ENCODE measurements at regions not wholly inside any gene's neighbourhood (a gene's known extent, or its start where the extent isn't known, plus 50 kb on each side); places are given as distances from the start of the nearest gene placed in this dataset.

DNA sequence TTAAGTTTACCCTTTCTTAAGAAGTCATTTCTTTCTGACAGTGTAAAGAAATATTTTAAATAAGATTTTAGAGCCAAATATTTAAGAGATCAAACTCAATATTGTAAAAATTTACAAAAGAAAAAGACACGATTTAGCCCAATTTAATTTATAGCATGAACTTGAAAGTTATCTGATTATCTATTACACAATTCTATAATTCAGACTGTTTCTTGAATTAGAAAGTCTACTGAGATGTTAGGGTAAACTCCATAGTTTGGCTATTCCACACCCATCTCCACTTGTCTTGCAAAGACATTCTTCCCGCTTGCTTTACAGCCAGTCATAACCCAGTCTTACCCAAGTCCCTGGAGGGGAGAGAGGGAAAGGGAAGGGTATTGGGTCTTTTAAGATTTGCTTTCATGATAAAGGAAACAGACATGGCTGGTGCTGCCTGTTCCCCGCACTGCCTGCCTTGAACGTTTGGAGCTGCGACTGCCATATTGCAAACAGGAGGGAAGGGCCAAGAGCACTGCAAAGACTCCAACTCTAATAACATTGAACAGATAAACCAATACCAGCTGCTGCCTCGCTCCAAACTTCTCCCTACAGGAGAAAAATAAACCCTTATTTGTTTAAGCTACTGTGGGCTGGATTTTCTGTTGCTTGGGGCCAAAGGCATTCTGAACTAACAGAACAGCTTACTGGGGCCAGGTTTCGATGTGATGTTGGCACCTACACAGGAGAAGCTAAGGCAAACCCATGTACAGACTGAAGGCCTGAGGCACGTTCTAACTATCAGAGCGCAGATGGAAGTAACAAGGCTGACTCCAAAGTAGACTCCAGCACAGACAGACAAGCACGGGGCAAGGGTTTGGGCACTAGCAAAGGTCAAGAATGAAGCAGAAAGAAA is 552.3 kb upstream of the JARID2 start:
- DNase-seq (no peak), ATAC-seq (no peak)
- 96% methylated on average over 7 of the region's 10 CpGs for WGBS (ENCODE audit: insufficient coverage)
- Mint-ChIP-seq H3K4me1 (no peaks in the 10 kb centered on the region), H3K27me3 (ENCODE audit: low read depth in 2 of 2) (no peaks in the 10 kb centered on the region), H3K27ac (no peak overlapping the region), H3K9me3 (no peaks in the 10 kb centered on the region), H3K36me3 (no peaks in the 10 kb centered on the region), H3K4me3 (no peak overlapping the region)
- TF ChIP-seq, protein P1, sequence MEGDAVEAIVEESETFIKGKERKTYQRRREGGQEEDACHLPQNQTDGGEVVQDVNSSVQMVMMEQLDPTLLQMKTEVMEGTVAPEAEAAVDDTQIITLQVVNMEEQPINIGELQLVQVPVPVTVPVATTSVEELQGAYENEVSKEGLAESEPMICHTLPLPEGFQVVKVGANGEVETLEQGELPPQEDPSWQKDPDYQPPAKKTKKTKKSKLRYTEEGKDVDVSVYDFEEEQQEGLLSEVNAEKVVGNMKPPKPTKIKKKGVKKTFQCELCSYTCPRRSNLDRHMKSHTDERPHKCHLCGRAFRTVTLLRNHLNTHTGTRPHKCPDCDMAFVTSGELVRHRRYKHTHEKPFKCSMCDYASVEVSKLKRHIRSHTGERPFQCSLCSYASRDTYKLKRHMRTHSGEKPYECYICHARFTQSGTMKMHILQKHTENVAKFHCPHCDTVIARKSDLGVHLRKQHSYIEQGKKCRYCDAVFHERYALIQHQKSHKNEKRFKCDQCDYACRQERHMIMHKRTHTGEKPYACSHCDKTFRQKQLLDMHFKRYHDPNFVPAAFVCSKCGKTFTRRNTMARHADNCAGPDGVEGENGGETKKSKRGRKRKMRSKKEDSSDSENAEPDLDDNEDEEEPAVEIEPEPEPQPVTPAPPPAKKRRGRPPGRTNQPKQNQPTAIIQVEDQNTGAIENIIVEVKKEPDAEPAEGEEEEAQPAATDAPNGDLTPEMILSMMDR (IDR thresholded peaks at IDR 0.05), result no peak
- H3K4me1 ChIP-seq (ENCODE audit: control insufficient read depth, insufficient read depth, low read length), result no peaks in the 10 kb centered on the region
- no peaks in the 10 kb centered on the region for H3K9me3 ChIP-seq (ENCODE audit: control insufficient read depth, insufficient read depth, low read length)
- H3K27me3 ChIP-seq (ENCODE audit: control insufficient read depth, insufficient read depth, low read length), result no peaks in the 10 kb centered on the region
- H3K4me3 ChIP-seq (ENCODE audit: low read length), result no peak overlapping the region
- no peak overlapping the region for H3K27ac ChIP-seq (ENCODE audit: low read length)
- no peaks in the 10 kb centered on the region for H3K36me3 ChIP-seq (ENCODE audit: control insufficient read depth, insufficient read depth, low read length)
- intact Hi-C loops (cut with micrococcal nuclease), result no loop called here

DNA sequence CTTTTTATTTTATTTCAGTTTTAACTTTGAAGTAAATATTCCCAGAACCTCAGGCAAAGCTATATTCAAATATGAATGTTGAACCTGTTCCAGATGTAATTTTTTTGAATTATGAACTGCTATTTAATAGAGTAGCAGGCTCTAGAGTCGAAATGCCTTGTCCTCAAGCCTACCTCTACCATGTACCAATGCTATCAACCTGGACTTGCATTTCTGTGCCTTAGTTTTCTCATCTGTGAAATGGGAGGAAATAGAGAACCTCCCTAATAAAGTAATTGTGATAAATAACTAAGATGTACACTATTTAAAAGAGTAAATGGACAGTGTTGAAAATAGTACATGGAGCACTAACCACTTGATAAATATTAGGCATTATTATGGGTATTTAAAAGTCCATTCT is 551.6 kb upstream of the JARID2 start:
- no peaks in the 10 kb centered on the region for H3K36me3 ChIP-seq (ENCODE audit: control insufficient read depth, insufficient read depth, low read length)
- Mint-ChIP-seq H3K4me1 (no peaks in the 10 kb centered on the region), H3K27ac (no peak overlapping the region), H3K27me3 (ENCODE audit: low read depth in 2 of 2) (no peaks in the 10 kb centered on the region), H3K36me3 (no peaks in the 10 kb centered on the region), H3K4me3 (no peak overlapping the region), H3K9me3 (no peaks in the 10 kb centered on the region)
- H3K27ac ChIP-seq (ENCODE audit: low read length), result no peak overlapping the region
- H3K4me1 ChIP-seq (ENCODE audit: control insufficient read depth, insufficient read depth, low read length), result no peaks in the 10 kb centered on the region
- no CpG with 5 or more reads among the region's 1 CpG for WGBS (ENCODE audit: insufficient coverage)
- no peak for ATAC-seq
- DNase-seq, result no peak
- H3K27me3 ChIP-seq (ENCODE audit: control insufficient read depth, insufficient read depth, low read length), result no peaks in the 10 kb centered on the region
- TF ChIP-seq, protein P1 (IDR thresholded peaks at IDR 0.05), result no peak
- no peak overlapping the region for H3K4me3 ChIP-seq (ENCODE audit: low read length)
- intact Hi-C loops (cut with micrococcal nuclease), result no loop called here
- no peaks in the 10 kb centered on the region for H3K9me3 ChIP-seq (ENCODE audit: control insufficient read depth, insufficient read depth, low read length)

DNA sequence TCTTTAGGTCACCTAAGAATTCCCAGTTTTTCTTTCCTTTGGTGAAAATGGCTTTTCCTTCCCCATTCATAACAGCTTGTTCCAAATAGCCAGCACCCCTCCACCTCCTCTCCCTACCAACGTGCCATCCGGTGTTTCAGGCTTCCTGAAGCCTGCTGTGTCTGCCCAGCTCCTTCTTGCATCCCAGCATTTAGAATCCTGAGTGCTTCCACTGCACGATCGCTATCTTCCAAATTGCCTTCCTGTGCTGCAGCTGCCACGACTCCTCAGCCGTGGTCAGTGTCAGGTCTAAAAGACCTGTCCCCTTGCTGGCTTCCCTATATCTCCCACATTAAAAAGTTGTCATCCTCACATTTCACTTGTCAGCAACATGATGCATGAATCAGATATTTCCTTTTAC is 550.3 kb upstream of the JARID2 start:
- H3K27ac Mint-ChIP-seq, result no peak overlapping the region
- no peaks in the 10 kb centered on the region for H3K36me3 Mint-ChIP-seq
- WGBS (ENCODE audit: insufficient coverage), result 92% methylated on average over 6 of the region's 6 CpGs
- Histone ChIP-seq H3K27ac (ENCODE audit: low read length) (no peak overlapping the region), H3K4me1 (ENCODE audit: control insufficient read depth, insufficient read depth, low read length) (no peaks in the 10 kb centered on the region), H3K27me3 (ENCODE audit: control insufficient read depth, insufficient read depth, low read length) (no peaks in the 10 kb centered on the region), H3K36me3 (ENCODE audit: control insufficient read depth, insufficient read depth, low read length) (no peaks in the 10 kb centered on the region), H3K9me3 (ENCODE audit: control insufficient read depth, insufficient read depth, low read length) (no peaks in the 10 kb centered on the region), H3K4me3 (ENCODE audit: low read length) (no peak overlapping the region)
- H3K4me1 Mint-ChIP-seq, result no peaks in the 10 kb centered on the region
- no peaks in the 10 kb centered on the region for H3K9me3 Mint-ChIP-seq
- intact Hi-C loops (cut with micrococcal nuclease), result no loop called here
- H3K27me3 Mint-ChIP-seq (ENCODE audit: low read depth in 2 of 2), result no peaks in the 10 kb centered on the region
- no peak overlapping the region for H3K4me3 Mint-ChIP-seq
- ATAC-seq (no peak), DNase-seq (no peak)
- TF ChIP-seq, protein P1 (IDR thresholded peaks at IDR 0.05), result no peak

DNA sequence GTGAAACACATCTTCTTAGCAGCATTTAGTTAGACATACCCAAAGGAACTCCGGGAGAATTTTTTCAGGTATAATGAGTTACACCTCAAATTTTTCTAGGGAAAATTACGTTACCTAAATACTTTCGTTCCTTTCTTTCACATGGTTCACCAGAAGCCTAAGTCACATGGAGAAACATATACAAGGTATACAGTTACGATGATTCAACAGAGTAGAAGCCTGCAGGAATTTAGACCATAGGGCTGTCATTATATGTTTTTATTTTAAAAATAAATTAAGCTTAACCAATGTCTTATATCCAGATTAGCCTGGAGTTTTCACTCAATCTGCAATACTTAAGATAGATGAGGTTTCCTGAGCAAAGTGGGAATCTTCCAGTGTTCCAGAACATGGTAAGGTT is 549.5 kb upstream of the JARID2 start:
- H3K36me3 ChIP-seq (ENCODE audit: control insufficient read depth, insufficient read depth, low read length), result no peaks in the 10 kb centered on the region
- no peaks in the 10 kb centered on the region for H3K4me1 ChIP-seq (ENCODE audit: control insufficient read depth, insufficient read depth, low read length)
- no peaks in the 10 kb centered on the region for H3K9me3 ChIP-seq (ENCODE audit: control insufficient read depth, insufficient read depth, low read length)
- Mint-ChIP-seq H3K4me1 (no peaks in the 10 kb centered on the region), H3K9me3 (no peaks in the 10 kb centered on the region), H3K36me3 (no peaks in the 10 kb centered on the region), H3K4me3 (no peak overlapping the region), H3K27me3 (ENCODE audit: low read depth in 2 of 2) (no peaks in the 10 kb centered on the region), H3K27ac (no peak overlapping the region)
- ATAC-seq (no peak), DNase-seq (no peak)
- intact Hi-C loops (cut with micrococcal nuclease), result no loop called here
- 78% methylated on average over 3 of the region's 4 CpGs for WGBS (ENCODE audit: insufficient coverage)
- no peaks in the 10 kb centered on the region for H3K27me3 ChIP-seq (ENCODE audit: control insufficient read depth, insufficient read depth, low read length)
- no peak overlapping the region for H3K27ac ChIP-seq (ENCODE audit: low read length)
- TF ChIP-seq, protein P1 (IDR thresholded peaks at IDR 0.05), result no peak
- H3K4me3 ChIP-seq (ENCODE audit: low read length), result no peak overlapping the region
